Panc1 (cell line): ENCODE measurements at regions not wholly inside any gene's neighbourhood (a gene's known extent, or its start where the extent isn't known, plus 50 kb on each side); places are given as distances from the start of the nearest gene placed in this dataset.

Experiments
- CTCF ChIP-seq: fragments of 450-650 bp; IDR thresholded peaks from 2 replicates; pipeline ENCODE4 v1.5.1; 2017; ENCODE audit warnings: mild to moderate bottlenecking
- POLR2AphosphoS5 ChIP-seq: IDR thresholded peaks from 2 replicates; pipeline ENCODE4 v1.6.1; 2012; ENCODE audit warnings: mild to moderate bottlenecking, low read depth, low read length, moderate library complexity
- REST ChIP-seq, 2 experiments: IDR thresholded peaks; 2 replicates each; pipeline ENCODE4 v1.6.1; 2011 to 2012; ENCODE audit warnings: low read depth in 2 of 2, control low read depth in 1 of 2, low read length in 1 of 2, mild to moderate bottlenecking in 1 of 2, moderate library complexity in 1 of 2; ENCODE audit not compliant: insufficient read depth in 1 of 2
- TCF7L2 ChIP-seq: IDR thresholded peaks from 2 replicates; pipeline ENCODE4 v1.6.1; 2011; ENCODE audit warnings: mild to moderate bottlenecking, low read depth, low read length, inconsistent platforms

DNA sequence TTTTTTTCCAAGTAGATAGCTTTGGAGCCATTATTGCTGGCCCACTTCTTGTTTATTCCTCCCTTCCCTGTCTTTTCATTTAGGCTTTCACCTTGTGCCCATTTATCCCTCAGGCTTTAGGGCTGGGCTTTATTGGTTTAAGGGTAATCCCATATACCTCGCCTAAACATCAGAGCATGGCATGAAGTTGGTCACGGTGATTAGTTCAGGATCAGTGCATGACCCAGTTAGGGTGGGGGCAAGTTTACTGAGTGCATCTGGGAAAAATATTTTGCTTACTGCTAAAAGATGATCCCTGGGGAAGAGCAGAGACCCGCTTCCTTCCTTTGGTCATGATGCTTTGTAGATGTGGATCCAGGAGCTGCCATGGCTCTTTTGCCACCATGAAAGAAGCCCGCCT lies 153.3 kb upstream of the NECTIN1 start:
- no peak for TF ChIP-seq POLR2AphosphoS5
- no peak for TF ChIP-seq REST (IDR thresholded peaks at IDR 0.05; ENCODE audit: insufficient read depth in 1 of 2, low read depth in 2 of 2, low read length in 1 of 2)
- TF ChIP-seq TCF7L2, result no peak
- no peak for TF ChIP-seq CTCF
